ENCODE measurements at regions not wholly inside any gene's neighbourhood (a gene's known extent, or its start where the extent isn't known, plus 50 kb on each side); places are given as distances from the start of the nearest gene placed in this dataset.

DNA sequence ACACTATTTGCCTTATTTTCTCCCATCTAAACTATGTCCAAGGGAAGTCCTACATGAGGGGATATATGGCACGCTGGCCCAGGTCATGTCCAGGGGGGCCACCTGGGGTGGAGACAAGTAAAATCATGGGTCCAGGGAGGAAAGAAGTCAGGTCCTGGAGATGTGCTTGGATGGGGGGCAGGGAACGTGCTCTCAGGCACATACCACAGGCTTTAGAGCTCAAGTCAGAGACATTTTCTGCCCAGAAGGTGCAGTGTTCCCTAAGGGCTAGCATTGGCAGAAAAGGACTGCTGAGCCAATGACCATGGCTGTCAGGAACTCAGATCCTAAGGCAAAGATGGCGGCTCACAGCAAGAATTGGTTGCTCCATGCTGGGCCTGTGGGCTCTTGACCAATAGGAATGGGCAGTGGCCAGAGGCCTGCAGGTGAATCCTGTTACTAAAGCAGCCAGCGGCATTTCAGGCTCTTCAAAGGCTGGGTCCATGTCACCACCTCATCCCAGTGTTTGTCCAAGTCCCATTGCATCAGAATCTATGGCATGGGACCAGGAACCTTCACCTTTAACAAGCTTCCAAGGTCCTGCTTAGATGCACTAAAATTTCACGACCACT, 175.0 kb downstream of the RPLP1 start:
- TF ChIP-seq, protein P1, sequence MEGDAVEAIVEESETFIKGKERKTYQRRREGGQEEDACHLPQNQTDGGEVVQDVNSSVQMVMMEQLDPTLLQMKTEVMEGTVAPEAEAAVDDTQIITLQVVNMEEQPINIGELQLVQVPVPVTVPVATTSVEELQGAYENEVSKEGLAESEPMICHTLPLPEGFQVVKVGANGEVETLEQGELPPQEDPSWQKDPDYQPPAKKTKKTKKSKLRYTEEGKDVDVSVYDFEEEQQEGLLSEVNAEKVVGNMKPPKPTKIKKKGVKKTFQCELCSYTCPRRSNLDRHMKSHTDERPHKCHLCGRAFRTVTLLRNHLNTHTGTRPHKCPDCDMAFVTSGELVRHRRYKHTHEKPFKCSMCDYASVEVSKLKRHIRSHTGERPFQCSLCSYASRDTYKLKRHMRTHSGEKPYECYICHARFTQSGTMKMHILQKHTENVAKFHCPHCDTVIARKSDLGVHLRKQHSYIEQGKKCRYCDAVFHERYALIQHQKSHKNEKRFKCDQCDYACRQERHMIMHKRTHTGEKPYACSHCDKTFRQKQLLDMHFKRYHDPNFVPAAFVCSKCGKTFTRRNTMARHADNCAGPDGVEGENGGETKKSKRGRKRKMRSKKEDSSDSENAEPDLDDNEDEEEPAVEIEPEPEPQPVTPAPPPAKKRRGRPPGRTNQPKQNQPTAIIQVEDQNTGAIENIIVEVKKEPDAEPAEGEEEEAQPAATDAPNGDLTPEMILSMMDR (IDR thresholded peaks at IDR 0.05), result no peak
- TF ChIP-seq TAF1 (IDR thresholded peaks at IDR 0.05; ENCODE audit: borderline replicate concordance, low read depth, low read length) (no peak), GABPA (IDR thresholded peaks at IDR 0.05; ENCODE audit: low read depth) (no peak), EP300 (IDR thresholded peaks at IDR 0.05; ENCODE audit: borderline replicate concordance in 1 of 2, low read depth in 1 of 2, low read length in 1 of 2) (no peak), RAD21 (IDR thresholded peaks at IDR 0.05; ENCODE audit: low read length) (no peak)

Measured in SK-N-SH (cell line).